Renal cortex interstitium (tissue), 11 donors: ENCODE measurements at regions not wholly inside any gene's neighbourhood (a gene's known extent, or its start where the extent isn't known, plus 50 kb on each side); places are given as distances from the start of the nearest gene placed in this dataset.

Experiments used
- DNase-seq, 11 donors: peaks; one replicate each; pipeline ENCODE4 v3.0.0-alpha.2; 2013; ENCODE audit warnings: low read depth in 9 of 11, low spot score in 4 of 11; ENCODE audit errors: extremely low read depth in 1 of 11

DNA sequence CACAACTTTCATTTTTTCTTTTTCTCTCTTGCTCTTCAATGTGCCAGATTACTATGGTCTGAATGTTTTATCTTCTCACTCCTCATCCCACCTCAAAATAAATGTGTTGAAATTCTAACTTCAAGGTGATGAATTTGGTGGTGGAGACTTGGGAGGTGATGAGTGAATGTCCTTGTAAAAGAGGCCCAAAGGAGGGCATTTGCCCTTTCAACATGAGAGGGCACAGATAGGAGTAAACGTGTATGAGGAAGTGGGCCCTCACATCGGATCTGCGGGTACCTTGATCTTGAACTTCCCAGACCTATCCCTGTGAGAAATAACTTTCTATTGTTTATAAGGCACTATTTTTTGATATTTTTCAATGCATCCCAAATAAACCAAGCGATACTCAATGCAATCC is 412.3 kb upstream of the ADGRL2 start:
- no peak for DNase-seq

DNA sequence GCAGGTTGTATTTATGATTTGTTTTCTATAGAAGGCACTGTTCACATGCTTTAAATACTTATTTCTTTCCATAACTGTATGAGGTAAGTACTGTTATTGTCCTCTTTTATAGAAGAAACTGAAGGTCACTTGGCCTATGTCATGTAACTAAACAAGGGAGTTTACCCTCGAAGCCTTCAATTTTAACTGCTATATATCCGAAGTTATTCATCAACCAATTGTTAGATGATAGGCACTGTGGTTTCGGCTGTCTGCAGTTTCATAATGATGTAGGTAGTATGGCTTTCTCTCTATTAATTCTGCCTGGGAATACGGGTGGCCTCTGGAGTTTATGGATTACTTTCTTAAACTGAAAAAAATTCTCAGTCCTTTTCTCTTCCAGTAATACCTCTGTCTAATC is 413.3 kb upstream of the ADGRL2 start:
- no peak for DNase-seq

DNA sequence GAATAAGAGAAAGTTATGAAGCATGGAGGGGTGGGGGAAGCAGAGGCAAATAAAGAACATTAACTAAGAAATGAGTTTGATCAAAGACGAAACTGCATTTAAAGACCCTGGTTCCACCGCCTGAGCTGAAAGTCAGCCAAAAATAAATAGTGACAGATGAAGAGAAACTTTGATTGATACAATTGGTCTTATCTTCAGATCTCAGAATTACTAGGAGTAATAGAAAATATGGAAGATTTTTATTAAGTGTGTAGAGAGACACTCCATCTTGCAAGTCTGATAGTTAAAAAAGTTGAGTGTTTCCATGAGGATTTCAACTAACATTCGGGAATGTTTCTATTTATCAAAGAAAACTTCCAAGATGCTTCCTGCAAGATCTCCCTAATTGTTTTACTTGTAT is 418.2 kb upstream of the ADGRL2 start:
- no peak for DNase-seq

DNA sequence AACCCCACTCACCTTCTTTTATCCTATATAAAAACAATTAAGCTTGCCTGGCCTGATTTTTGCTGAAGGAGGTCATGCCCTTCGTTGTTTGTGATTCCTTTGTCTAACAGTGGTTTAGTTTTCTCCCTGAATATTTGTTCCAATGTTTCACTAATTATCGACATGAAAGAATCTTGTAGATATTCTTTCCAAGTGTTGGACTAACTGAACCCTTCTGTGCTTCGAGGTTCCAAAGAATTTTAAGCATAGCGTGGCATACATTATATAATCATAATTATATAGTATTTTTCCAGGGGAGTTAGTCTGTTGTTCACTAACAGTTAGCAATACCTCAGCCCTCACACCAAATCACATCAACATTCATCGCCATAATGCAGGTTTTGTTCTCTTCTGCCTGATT is 418.9 kb upstream of the ADGRL2 start:
- DNase-seq = no peak

DNA sequence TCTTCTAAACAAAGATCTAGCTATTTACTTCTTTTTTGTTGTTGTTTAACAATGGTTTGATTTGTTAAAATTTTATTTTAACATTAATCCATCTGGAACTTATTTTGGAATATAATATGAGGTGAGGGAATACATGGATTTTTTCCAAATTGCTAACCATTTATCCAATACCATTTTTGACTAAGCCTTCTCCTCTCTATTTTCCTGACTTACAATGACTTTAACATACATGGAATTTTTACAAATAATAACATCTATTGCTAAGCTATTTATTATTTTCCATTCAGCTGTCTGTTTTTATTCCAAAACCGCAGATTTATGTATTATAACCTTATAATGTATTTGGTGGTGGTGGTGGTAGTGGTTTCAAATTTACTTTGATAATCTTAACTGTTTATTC is 420.3 kb upstream of the ADGRL2 start:
- no peak for DNase-seq

DNA sequence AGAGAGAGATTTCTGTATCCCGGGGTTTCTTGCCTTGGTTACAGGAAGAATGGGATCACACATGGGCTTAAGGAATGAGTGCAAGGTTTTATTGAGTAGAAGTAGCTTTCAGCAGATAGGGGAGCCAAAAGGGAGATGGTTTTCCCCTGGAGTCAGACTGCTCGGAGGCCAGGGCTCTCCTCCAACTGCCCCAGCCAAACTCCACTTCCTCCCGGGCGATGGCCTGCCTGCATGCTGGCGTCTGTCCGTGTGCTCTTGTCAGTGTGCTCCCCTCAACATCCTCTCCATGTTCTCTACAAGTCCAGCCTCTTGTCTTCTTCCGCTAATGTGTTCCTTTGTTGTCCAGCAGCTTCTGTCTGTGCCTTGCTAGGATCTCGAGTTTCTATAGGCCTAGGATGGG is 421.3 kb upstream of the ADGRL2 start:
- DNase-seq = no peak

DNA sequence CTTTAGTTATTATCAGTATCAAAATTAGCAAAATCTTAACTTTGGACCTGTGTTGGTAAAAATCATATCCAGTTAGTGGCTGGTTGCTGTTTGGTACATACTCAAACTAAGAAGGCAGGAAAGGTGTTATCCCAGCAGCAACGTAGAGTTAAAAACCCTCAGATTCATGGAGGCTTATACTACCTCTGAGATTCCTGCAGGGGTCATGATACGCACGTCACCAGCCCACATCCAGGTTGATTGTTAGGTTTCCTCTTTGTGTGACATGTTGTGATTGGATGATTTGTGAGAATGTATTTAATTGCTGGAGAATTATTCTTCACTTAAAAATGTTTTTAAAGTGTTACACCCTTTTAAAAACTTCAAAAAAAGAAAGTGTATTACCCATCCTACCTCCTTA is 423.3 kb upstream of the ADGRL2 start:
- no peak for DNase-seq

DNA sequence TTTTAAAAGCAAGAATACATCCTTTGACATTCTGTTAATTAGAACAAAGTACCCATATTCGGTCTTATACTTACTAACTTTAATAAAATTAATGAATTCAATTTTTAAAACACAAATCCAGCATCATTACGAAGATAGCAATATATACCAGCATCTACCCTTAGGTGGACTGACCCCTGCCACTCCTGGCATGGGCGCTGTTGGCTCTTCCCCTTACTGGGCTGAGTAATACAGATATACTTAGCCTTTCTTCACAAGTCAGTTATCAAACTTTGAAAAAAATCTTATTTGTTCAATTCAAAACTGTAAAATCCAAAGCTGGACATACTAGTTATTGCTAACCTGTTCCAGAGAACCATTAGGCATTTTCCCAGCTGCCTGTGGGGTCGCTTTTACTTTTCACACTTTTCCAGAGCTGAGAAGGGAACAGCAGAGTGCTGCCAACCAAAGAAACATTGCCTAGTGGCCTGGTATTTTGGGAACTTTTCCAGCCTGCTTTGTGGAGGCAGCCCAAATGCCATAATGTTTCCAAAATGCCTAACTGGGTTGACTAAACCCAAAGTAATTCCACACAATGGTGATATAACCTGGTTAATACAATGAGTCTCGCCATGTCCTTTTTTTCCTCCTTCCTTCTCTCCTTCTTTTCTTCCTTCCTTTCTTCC is 424.7 kb upstream of the ADGRL2 start:
- DNase-seq = no peak

DNA sequence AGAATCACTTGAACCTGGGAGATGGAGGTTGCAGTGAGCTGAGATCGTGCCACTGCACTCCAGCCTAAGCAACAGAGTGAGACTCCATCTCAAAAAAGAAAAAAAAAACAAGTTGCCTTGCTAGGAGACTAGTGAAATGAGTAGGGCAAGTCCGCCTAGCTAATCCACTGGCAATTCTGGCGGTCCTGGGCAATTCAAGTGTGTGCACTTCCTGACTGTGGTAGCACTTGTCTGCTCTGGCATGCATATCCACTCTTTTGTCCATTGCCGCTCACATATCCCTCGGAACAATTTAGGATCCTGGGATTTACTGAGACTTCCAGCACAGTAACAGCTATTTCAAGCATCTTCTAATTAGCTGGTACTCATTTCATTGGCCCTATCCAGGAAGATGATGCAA is 426.3 kb upstream of the ADGRL2 start:
- DNase-seq = no peak

DNA sequence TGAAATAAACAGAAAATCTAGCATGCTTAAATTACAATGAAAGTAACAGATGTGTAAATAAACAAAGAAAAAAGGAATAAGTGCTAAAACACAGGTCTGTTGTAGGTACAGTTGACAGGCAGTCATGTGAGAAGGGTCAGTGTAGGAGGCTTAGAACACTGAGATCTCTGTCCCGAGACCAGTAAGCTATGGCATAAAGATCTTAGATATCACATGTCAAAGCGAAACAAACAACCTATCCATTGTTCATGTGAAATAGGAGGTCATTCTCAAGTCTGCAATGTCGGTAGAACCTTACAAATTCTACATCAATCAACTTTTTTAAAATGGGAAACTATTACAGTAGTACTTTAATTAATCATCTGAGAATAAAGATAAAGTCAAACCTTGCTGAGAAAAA is 428.9 kb upstream of the ADGRL2 start:
- peak in 1 of 11 donors; percentile 17 for DNase-seq

DNA sequence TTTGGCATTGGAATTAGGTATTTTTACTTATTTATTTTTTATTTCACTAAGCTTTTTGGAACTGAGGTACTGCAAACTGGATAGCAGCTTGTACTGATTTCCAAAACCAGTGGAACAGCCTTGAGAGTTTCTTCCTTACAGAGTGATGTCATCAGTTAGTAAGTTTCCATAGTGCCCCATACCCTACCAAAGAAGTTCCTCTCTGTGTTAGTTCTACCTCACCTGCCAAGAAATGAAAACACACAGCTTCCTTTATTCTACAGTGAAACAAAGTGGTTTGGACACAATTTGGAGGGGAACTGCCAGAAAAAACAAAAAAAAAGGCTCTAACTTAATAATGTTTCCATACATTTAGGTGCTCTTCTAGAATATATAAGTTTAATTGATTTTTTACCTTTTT is 430.9 kb upstream of the ADGRL2 start:
- DNase-seq = no peak

DNA sequence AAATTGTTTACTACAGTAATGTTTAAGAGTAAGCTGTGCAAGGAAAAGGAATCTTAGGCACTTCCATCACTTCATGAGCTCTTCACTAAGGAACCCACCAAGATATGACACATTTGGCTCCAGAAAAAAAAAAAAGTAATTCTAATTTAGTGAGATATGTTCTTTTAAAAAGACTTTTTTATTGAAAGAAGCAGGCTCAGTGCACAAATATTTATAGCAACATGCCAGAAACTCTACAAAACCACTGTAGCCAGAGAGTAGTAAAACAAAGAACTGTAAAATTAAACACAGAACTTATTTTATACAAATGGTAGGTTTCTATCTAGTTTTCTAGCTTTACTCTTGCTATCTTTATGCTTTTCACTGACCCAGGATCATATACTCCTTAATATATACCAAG is 434.6 kb upstream of the ADGRL2 start:
- DNase-seq = no peak

DNA sequence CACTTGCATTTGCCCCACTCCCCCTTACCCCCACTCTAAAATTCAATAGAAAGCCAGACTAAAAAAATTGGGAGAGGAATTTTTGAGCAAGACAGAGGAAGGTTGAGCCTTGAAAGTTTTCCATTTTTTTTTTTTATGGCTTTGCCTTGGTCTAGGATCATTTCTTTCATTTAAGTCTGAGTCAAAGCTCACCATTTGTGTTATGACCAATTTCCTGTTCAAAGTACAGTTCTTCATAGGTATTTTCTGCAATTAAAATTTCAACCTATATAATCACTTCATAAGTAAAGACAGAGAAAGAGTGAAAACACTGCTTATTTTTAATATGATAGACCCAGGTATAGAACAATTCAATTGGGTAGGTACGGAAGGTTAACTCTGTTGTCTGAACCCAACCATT is 436.6 kb upstream of the ADGRL2 start:
- no peak for DNase-seq

DNA sequence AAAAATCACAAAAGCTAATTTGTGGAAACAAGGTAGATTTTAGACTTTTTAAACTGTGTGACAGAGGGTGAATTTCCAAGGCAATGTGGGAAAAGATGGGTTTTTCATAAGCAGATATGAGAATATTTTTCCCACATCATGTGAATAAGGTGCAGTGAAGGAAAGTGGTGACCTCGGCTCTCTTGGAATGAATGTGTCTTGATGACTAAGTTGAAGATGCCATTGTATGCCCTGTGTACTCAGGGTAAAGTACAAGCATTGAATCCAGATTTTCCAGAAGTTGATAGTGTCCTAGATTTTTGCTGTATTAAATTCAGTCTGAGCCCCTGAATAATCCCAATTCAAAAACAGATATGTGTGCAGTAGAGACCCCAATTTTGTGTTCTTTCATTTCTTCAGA is 442.6 kb upstream of the ADGRL2 start:
- no peak for DNase-seq

DNA sequence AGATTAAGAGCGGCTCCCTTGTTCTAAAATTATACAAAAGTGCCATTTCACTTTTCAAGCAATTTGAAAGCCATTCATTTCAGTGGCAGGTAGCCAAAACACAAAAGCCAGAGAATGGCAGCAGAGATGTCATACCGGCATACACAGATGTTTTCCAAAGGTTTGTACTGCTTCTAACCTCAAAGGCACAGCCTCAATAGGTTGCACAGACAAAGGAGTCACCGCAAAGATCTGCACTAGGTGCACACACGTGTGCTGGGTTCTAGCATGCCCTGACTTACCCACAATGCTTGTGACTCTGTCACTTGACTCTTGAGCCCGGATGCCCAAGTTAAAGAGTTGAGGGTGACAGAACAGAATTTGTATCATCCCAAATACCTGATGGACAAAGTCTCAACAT is 448.9 kb upstream of the ADGRL2 start:
- no peak for DNase-seq

DNA sequence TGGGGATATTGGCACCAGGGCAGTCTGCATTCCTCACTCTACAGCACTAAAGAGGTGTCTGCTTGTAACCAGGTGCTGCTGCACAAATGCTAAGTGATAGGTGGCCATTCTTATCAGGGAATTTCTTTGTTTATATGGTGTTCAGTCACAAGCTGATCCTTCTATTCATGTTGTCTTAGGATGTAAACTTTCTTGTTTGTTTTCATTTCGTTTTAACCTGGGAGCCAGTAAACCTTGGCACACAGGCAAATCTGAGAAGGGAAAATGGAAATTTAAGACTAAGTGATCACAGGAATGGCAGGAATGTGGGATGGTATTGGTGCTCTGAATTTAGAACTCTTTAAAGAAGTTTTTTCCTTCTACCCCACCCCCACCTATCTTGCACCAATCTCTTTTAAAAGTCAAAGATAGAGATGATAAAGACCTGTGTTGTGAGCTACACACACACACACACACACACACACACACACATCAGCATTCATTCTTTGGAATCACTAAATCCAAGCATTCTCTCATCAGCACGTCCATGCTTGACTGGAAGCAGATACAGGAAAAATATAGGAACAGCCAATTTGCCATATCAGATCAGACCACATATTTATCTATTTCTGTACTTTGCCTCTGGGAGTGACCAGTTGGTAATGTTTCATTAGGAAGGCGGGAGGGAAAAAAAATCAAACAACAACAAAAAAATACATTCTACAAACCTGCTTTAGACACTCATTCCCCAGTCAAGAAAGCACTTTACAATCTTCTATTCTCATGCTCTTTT is 451.4 kb upstream of the ADGRL2 start:
- DNase-seq = no peak

DNA sequence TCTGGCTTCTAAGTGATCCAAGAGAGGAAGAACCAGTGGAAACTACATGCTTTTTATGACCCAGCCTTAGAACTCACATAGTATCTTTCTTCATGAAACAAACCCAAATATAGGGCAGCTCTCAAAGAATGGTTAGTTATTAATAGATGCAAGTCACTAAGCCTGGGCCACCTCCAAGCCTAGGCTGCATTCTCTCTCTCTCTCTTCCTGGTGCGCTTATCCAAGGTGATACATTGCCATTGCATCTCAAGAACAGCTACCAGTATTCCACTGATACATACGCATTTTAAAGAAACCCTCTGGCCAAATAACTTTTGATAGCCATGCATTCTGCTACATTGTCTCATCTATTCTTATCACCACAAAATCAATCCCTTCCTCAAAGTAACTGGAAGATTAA is 455.6 kb upstream of the ADGRL2 start:
- DNase-seq = no peak

DNA sequence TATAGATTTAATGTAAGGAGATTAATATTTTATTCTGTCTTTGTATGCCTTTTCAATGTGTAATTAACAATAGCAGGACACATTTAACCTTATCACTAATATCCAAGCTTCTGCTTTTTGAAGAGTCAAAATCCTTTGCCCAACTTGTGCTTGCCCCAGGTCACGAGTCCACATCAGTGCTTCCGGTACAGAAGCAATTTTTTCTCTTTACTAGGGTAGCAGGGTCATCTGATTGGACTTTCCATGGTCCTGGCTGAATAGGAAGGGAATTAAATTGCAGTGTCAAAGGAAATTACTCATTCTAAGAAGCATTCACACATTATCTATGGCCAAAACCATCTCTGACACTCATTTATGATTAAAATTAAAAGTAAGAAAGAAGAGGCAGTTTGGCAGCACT is 460.5 kb upstream of the ADGRL2 start:
- DNase-seq = no peak

DNA sequence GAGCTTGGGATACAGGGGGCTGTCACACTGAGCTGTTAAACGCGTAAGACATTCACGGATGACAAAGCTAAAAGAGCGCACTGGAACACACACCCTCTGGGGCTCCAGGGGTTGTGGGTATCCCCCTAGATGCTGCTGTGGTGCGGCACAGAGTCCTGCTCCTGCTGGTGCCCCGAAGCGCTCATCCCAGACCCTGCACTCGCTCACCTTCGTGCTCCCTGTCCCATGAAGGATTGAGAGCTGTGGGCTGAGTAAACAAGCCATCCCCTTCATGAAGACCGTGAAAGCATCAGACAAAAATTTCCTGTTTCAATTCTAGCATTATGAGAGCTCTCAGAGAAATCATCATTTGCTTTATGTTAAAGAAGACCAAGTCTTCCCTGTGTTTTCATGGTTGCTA is 463.5 kb upstream of the ADGRL2 start:
- no peak for DNase-seq

DNA sequence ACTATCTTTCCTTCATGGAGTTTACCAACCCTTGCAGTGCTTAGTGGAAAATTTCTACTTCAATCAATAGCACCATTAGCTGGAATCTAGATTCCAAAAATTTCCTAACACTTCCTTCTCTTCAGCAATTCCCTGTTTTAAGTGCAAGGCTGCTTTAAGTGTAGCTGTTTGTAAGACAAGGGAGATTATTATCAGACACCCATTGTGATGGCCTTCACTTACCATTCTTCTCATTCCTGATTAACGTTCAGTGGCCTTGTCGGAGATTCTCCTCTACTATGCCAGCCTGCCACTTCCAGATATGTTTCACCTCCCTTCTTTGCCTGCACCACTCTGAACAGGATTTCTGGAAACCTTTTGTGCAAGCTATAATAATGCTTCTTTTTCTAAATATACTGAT is 464.9 kb upstream of the ADGRL2 start:
- no peak for DNase-seq

DNA sequence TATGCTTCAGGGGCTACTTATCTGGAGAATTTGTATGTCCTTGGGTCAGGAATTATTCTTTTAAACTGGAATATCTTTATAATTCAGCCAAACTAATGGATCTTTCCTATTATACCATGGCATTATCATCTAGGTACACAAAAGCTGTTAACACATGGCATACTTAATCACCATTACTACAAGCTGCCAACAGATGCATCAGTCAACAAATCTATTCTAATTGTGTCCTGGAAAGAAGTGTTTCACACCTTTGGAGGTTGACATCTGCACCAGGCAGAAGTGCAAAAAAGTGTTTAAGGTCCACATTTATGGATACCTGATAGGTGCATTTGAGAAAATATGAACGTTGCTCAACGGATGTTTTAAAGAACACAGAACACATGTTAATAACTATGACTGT is 470.2 kb upstream of the ADGRL2 start:
- no peak for DNase-seq
